Kidney (tissue), 13 donors: ENCODE measurements at regions not wholly inside any gene's neighbourhood (a gene's known extent, or its start where the extent isn't known, plus 50 kb on each side); places are given as distances from the start of the nearest gene placed in this dataset.

Experiments used
- DNase-seq, 5 donors: peaks; one replicate each; pipeline ENCODE4 v3.0.0-alpha.2; 2013 to 2020
- FAIRE-seq: peaks from 2 replicates; lab custom pipeline; 2012; peaks lifted over from hg19 to GRCh38; lab: Jason Lieb, UNC
- H3K27ac ChIP-seq, 2 donors: one replicate each; pipeline ENCODE4 v1.7.0; 2013; ENCODE audit warnings: low read depth in 2 of 2, low read length in 2 of 2, inconsistent platforms in 1 of 2
- H3K27me3 ChIP-seq: one replicate; pipeline ENCODE4 v1.7.1; 2013; ENCODE audit warnings: low read length, inconsistent platforms; ENCODE audit not compliant: control insufficient read depth, insufficient read depth
- H3K36me3 ChIP-seq, 3 donors: one replicate each; pipeline versions ENCODE4 v1.7.0 to v1.7.1; 2013; ENCODE audit warnings: low read length in 3 of 3, control low read depth in 1 of 3, inconsistent platforms in 1 of 3; ENCODE audit not compliant: insufficient read depth in 3 of 3, control insufficient read depth in 2 of 3
- H3K4me1 ChIP-seq, 3 donors: one replicate each; pipeline versions ENCODE4 v1.7.0 to v1.7.1; 2013; ENCODE audit warnings: low read length in 3 of 3, inconsistent platforms in 1 of 3, low read depth in 1 of 3; ENCODE audit not compliant: control insufficient read depth in 2 of 3, insufficient read depth in 2 of 3
- H3K4me3 ChIP-seq, 3 donors: one replicate each; pipeline versions ENCODE4 v1.7.0 to v1.8.1; 2013; ENCODE audit warnings: low read length in 3 of 3, control low read depth in 1 of 3, inconsistent platforms in 1 of 3
- H3K9ac ChIP-seq, 3 donors: one replicate each; pipeline versions ENCODE4 v1.7.0 to v1.7.1; 2013; ENCODE audit warnings: low read length in 3 of 3, control low read depth in 1 of 3, inconsistent platforms in 1 of 3
- H3K9me3 ChIP-seq, 3 donors: one replicate each; pipeline versions ENCODE4 v1.7.0 to v1.7.1; 2013; ENCODE audit warnings: low read length in 3 of 3, control low read depth in 1 of 3, inconsistent platforms in 1 of 3; ENCODE audit not compliant: control insufficient read depth in 2 of 3, insufficient read depth in 1 of 3
- CTCF ChIP-seq: IDR thresholded peaks from 3 replicates; pipeline ENCODE4 v1.5.1; 2012; ENCODE audit warnings: mild to moderate bottlenecking, moderate library complexity, borderline replicate concordance; ENCODE audit not compliant: insufficient read depth; ENCODE audit errors: extremely low read depth
- intact Hi-C: fragments of 100-400 bp; cut with DNase I; formaldehyde crosslinking; loops from one replicate; pipeline ENCODE4 v1.11.1; 2022
- donor health status: control.
- donor health status: control.
- donor health status: control.
- donor health status: control.
- donor health status: control.
- donor health status: DM: yes; HTN: yes; CAD: no.
- donor health status: Normal renal cell carcinoma (clear cell type).

DNA sequence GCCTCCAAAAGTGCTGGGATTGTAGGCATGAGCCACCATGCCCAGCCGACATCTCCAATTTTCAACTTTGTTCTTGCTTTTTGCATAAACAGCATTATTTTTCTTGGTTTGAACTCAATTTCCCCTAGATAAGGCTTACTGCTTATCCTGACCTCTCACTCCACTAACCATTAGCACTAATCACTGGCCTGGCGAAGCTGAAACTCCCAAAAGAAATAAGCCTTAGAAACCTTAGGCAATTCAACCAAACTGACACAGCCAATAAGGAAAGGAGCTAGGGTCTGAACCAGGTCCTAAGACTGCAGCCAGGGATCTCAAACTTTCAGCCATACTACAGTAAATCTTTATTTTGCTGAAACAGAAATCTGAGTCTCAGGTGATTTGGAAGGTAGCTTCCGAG, 448.0 kb downstream of the RMST start:
- intact Hi-C loops, result no loop called here
- no peak for TF ChIP-seq CTCF
- DNase-seq (no peak), FAIRE-seq (no peak)
- no peaks in the 10 kb centered on the region for H3K27me3 ChIP-seq
- H3K36me3 ChIP-seq, result no peaks in the 10 kb centered on the region
- H3K9me3 ChIP-seq, result no peaks in the 10 kb centered on the region
- H3K4me3 ChIP-seq, result no peak overlapping the region
- no peaks in the 10 kb centered on the region for H3K4me1 ChIP-seq
- no peak overlapping the region for H3K27ac ChIP-seq
- no peak overlapping the region for H3K9ac ChIP-seq

DNA sequence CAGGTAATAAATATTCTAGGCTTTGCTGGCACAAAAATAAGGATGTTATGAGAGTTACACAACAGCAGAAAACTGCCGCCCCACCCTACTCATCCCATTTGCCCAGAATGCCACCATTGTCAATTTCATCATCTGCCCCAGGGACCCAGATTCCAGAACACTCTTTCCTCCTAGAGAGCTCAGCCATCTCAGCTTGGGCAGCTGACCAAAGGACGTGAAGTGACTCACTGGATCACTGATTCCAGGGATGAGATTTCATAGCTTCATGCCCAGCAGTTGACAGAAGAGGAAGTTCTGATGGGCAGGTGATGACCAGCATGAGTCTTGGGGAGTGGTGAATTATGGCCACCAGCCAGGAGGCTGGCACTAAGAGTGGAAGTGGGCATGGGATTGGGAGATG, 450.3 kb downstream of the RMST start:
- H3K4me3 ChIP-seq, result no peak overlapping the region
- no peaks in the 10 kb centered on the region for H3K4me1 ChIP-seq
- no peak for TF ChIP-seq CTCF
- no peaks in the 10 kb centered on the region for H3K9me3 ChIP-seq
- no peak overlapping the region for H3K9ac ChIP-seq
- H3K27ac ChIP-seq, result no peak overlapping the region
- H3K36me3 ChIP-seq, result no peaks in the 10 kb centered on the region
- FAIRE-seq, result no peak
- no peaks in the 10 kb centered on the region for H3K27me3 ChIP-seq
- intact Hi-C loops, result no loop called here
- no peak for DNase-seq

DNA sequence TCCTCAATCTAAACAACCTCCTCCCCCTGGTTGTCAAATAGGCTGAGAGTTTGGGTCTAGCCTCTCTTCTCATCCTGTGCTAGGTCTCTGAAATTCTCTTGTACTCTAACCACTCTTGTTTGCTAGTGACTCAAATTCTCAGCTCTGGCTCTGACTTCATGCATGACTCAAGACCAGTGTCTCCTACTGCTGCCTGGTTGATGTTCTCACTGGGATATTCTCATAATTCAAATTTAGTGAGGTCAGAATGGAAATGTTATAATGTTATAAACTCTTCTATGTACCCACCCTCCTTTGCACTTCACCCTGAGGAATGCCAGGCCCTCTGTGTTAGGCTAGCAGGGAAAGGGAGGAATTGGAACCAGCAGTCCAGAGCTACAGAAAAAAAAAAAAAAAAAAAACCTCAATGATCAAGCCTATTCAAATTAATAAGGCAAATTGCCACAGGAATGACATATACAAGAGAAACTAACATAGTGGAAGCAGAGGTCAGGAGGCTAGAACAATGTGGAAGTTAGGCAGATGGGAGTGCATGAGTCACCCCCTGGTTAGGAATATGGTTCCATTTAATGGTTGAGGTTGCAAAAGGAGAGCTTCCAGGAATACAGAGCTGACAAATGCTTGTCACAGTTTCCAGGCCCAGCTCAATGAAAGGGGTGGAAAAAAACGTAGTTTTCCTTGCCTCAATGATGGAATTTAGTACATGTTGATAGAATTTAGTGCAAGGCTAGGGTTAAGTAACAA, 459.5 kb downstream of the RMST start:
- H3K9ac ChIP-seq, result no peak overlapping the region
- no peak for FAIRE-seq

More for the DNA sequence above, 459.5 kb downstream of the RMST start:
- no peaks in the 10 kb centered on the region for H3K9me3 ChIP-seq
- DNase-seq, result no peak
- no peak overlapping the region for H3K4me3 ChIP-seq
- H3K4me1 ChIP-seq, result no peaks in the 10 kb centered on the region
- H3K27ac ChIP-seq, result no peak overlapping the region
- no peaks in the 10 kb centered on the region for H3K27me3 ChIP-seq
- H3K36me3 ChIP-seq, result no peaks in the 10 kb centered on the region
- no peak for TF ChIP-seq CTCF
- intact Hi-C loops, result no loop called here
